ENCODE measurements at regions not wholly inside any gene's neighbourhood (a gene's known extent, or its start where the extent isn't known, plus 50 kb on each side); places are given as distances from the start of the nearest gene placed in this dataset.

DNA sequence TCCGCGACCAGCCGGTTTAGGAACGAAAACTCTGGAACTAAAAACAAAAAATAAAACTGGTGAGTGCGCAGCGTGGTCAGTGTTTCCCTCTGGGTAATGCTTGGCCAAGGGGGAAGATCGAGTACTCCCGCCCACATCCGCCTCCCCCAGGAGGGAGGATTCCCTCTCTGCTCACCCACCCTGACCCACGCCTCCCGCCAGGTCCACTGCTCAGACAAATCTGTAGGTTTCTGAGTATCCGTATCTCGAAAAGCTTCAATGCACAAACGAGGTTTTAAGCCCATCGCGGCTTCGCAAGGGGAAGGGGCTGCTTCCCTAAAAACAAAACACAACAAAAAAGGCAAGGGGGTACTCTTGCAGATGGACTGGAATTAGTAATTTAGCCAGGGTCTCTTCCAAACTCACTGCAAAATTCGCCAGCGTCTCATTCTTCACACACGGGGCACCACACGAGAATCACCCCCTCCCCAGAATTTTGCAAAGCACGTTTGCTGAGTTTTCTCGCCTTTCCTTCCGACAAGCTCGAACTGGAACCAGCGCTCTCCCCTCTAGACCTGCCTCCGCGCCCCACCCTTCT is 75.2 kb downstream of the INSIG1 start:
- H3K27me3 ChIP-seq (ENCODE audit: insufficient read depth, low read length): peaks cover 76% of the 10 kb centered on the region
- H2AFZ ChIP-seq (ENCODE audit: low read depth, low read length): no peak overlapping the region
- H3K36me3 ChIP-seq (ENCODE audit: insufficient read depth, low read length): no peaks in the 10 kb centered on the region
- H3K27ac ChIP-seq (ENCODE audit: low read depth, low read length): no peak overlapping the region
- H3K27me3 Mint-ChIP-seq (ENCODE audit: low read depth, unreplicated experiment): peaks cover 81% of the 10 kb centered on the region
- H3K4me2 ChIP-seq (ENCODE audit: low read length): peak overlapping the region; percentile 71
- no peak overlapping the region for H3K9ac ChIP-seq (ENCODE audit: low read length)
- no peaks in the 10 kb centered on the region for H3K9me3 ChIP-seq (ENCODE audit: insufficient read depth, low read depth, low read length)
- no peak for TF ChIP-seq EZH2 (IDR thresholded peaks at IDR 0.05; ENCODE audit: insufficient read depth, low read length)
- TF ChIP-seq, protein P1, sequence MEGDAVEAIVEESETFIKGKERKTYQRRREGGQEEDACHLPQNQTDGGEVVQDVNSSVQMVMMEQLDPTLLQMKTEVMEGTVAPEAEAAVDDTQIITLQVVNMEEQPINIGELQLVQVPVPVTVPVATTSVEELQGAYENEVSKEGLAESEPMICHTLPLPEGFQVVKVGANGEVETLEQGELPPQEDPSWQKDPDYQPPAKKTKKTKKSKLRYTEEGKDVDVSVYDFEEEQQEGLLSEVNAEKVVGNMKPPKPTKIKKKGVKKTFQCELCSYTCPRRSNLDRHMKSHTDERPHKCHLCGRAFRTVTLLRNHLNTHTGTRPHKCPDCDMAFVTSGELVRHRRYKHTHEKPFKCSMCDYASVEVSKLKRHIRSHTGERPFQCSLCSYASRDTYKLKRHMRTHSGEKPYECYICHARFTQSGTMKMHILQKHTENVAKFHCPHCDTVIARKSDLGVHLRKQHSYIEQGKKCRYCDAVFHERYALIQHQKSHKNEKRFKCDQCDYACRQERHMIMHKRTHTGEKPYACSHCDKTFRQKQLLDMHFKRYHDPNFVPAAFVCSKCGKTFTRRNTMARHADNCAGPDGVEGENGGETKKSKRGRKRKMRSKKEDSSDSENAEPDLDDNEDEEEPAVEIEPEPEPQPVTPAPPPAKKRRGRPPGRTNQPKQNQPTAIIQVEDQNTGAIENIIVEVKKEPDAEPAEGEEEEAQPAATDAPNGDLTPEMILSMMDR (IDR thresholded peaks at IDR 0.05; ENCODE audit: insufficient read depth, low read depth, low read length): no peak
- peaks cover 12% of the 10 kb centered on the region for H3K4me1 ChIP-seq (ENCODE audit: insufficient read depth, low read length)
- FAIRE-seq (no peak), DNase-seq (ENCODE audit: low read depth) (no peak)
- H3K4me3 Mint-ChIP-seq (ENCODE audit: unreplicated experiment): no peak overlapping the region
- H4K20me1 ChIP-seq (ENCODE audit: insufficient read depth, low read length): peaks cover 6% of the 10 kb centered on the region
- no peaks in the 10 kb centered on the region for H3K79me2 ChIP-seq (ENCODE audit: insufficient read depth, low read length)
- peak overlapping the region; percentile 72 for H3K27ac Mint-ChIP-seq (ENCODE audit: unreplicated experiment)
- peaks cover 2% of the 10 kb centered on the region for H3K4me1 Mint-ChIP-seq (ENCODE audit: low read depth, unreplicated experiment)
- peaks cover 9% of the 10 kb centered on the region for H3K9me3 Mint-ChIP-seq (ENCODE audit: unreplicated experiment)
- peak overlapping the region; percentile 19 for H3K4me3 ChIP-seq (ENCODE audit: insufficient read depth, low read depth, low read length)
- no peaks in the 10 kb centered on the region for H3K36me3 Mint-ChIP-seq (ENCODE audit: low read depth, unreplicated experiment)

DNA sequence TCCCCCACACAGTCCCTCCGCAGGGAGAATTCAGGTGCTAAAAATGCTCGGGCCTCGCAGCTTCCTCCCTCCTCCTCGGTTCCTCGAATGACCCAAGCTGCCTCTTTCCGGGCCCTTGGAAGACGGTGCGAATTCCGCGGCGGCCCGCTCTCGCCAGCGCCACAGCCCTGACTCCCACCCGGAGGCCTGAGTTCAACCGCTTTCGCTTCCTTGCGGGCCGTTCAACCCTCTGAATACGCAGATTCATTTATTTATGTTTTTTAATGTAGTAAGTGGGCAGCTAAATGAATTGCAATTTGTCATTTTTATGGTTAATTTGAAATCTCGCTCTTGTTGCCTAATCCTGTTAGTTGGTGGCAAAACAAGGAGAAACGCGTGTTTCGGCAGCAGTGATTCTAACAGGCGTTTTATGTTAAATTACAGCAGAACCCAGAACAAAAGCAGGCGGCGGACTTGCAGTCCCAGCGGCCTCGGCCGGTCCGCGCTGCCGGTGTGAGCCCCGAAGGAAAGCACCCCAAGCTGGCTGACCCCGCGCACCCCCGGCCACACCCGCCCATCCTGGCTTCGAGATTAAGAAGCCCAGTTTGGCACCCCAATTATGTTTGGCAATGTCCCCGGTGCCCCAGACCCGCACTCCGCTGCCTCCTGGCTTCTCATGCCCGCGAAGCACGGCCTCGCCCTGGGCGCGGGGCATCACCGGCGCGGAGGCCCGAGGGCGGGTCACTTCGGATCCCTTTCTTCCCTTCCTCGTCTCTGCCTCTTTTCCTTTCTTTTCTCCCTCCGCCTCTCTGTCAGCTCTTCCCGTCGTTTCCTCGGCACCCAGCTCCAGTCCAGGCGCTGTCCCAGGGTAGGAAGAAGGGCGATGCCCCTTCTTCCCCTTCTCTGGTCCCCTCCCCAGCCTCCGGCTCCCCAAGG is 75.9 kb downstream of the INSIG1 start:
- Histone ChIP-seq H4K20me1 (ENCODE audit: insufficient read depth, low read length) (peaks cover 12% of the 10 kb centered on the region), H3K27ac (ENCODE audit: low read depth, low read length) (no peak overlapping the region), H3K4me3 (ENCODE audit: insufficient read depth, low read depth, low read length) (peak overlapping the region; percentile 19), H3K9me3 (ENCODE audit: insufficient read depth, low read depth, low read length) (no peaks in the 10 kb centered on the region), H2AFZ (ENCODE audit: low read depth, low read length) (no peak overlapping the region), H3K27me3 (ENCODE audit: insufficient read depth, low read length) (peaks cover 83% of the 10 kb centered on the region), H3K4me1 (ENCODE audit: insufficient read depth, low read length) (peaks cover 12% of the 10 kb centered on the region), H3K79me2 (ENCODE audit: insufficient read depth, low read length) (no peaks in the 10 kb centered on the region), H3K4me2 (ENCODE audit: low read length) (peak overlapping the region; percentile 71), H3K36me3 (ENCODE audit: insufficient read depth, low read length) (no peaks in the 10 kb centered on the region), H3K9ac (ENCODE audit: low read length) (no peak overlapping the region)
- H3K36me3 Mint-ChIP-seq (ENCODE audit: low read depth, unreplicated experiment): no peaks in the 10 kb centered on the region
- H3K9me3 Mint-ChIP-seq (ENCODE audit: unreplicated experiment): peaks cover 7% of the 10 kb centered on the region
- H3K4me1 Mint-ChIP-seq (ENCODE audit: low read depth, unreplicated experiment): peaks cover 2% of the 10 kb centered on the region
- FAIRE-seq: no peak
- peaks cover 83% of the 10 kb centered on the region for H3K27me3 Mint-ChIP-seq (ENCODE audit: low read depth, unreplicated experiment)
- H3K27ac Mint-ChIP-seq (ENCODE audit: unreplicated experiment): peak overlapping the region; percentile 66
- DNase-seq (ENCODE audit: low read depth): no peak
- peak overlapping the region; percentile 45 for H3K4me3 Mint-ChIP-seq (ENCODE audit: unreplicated experiment)
- TF ChIP-seq, protein P1 (IDR thresholded peaks at IDR 0.05; ENCODE audit: insufficient read depth, low read depth, low read length): no peak
- peak; percentile 91 for TF ChIP-seq EZH2 (IDR thresholded peaks at IDR 0.05; ENCODE audit: insufficient read depth, low read length)
